HepG2 (cell line): ENCODE measurements at regions not wholly inside any gene's neighbourhood (a gene's known extent, or its start where the extent isn't known, plus 50 kb on each side); places are given as distances from the start of the nearest gene placed in this dataset.

Source experiments
- ATAC-seq: fragments of 200-7000 bp; cut with Tn5 transposase; 3 replicates; pipeline ENCODE4 v1.9.1; 2020; ENCODE audit warnings: mild to moderate bottlenecking, moderate library complexity
- BruUV-seq: library from RNA; stranded (reverse); fragments of 400-500 nt; replicated peaks from 2 replicates; lab custom pipeline; 2021; lab: Mats Ljungman, UMichigan
- CTCF ChIA-PET: fragments of 300-600 bp; formaldehyde crosslinking; extraction: SDS; loops from one replicate; lab custom pipeline; 2021; ENCODE audit warnings: low total read pairs, inconsistent platforms, low intra/inter-chr PET ratio; lab: Yijun Ruan, JAX
- POLR2A ChIA-PET: fragments of 350-600 bp; sonication (Branson Sonifier 250); formaldehyde crosslinking; loops from one replicate; lab custom pipeline; 2020; ENCODE audit warnings: antibody characterized with exemption, inconsistent platforms; lab: Yijun Ruan, JAX
- DNase-seq: peaks from one replicate; pipeline ENCODE4 v3.0.0-alpha.2; 2015; ENCODE audit warnings: low spot score
- FAIRE-seq: peaks from 3 replicates; lab custom pipeline; 2011; peaks lifted over from hg19 to GRCh38; lab: Jason Lieb, UNC
- H2AFZ ChIP-seq: one replicate; pipeline ENCODE4 v1.6.1; 2011; ENCODE audit warnings: low read length, inconsistent platforms
- H3K27ac ChIP-seq: fragments of 300-600 bp; 3 replicates; pipeline ENCODE4 v1.8.0; 2011; ENCODE audit warnings: mixed run types, mild to moderate bottlenecking, mixed read lengths, low read length, inconsistent platforms; ENCODE audit not compliant: insufficient read depth; ENCODE audit errors: extremely low read length
- H3K27me3 ChIP-seq, 2 experiments: fragments of 200-600 bp in 1 of 2; 2 replicates in 1 of 2; 3 replicates in 1 of 2; pipeline versions ENCODE4 v1.6.0 to v1.8.0; 2011; ENCODE audit warnings: low read length in 2 of 2, mild to moderate bottlenecking in 2 of 2, moderate library complexity in 2 of 2, inconsistent platforms in 1 of 2; ENCODE audit not compliant: insufficient read depth in 2 of 2, control insufficient read depth in 1 of 2
- H3K36me3 ChIP-seq, 2 experiments: fragments of 200-600 bp in 1 of 2; replicated peaks in 1 of 2; 2 replicates in 1 of 2; 3 replicates in 1 of 2; pipeline versions ENCODE4 v1.5.1 to v1.8.0; 2011; ENCODE audit warnings: low read length in 2 of 2, inconsistent platforms in 1 of 2; ENCODE audit not compliant: insufficient read depth in 2 of 2, control insufficient read depth in 1 of 2
- H3K4me1 ChIP-seq: 2 replicates; pipeline ENCODE4 v1.5.1; 2012; ENCODE audit warnings: low read length, inconsistent platforms; ENCODE audit not compliant: insufficient read depth
- H3K4me2 ChIP-seq: 2 replicates; pipeline ENCODE4 v1.6.0; 2011; ENCODE audit warnings: low read depth, low read length, inconsistent platforms
- H3K4me3 ChIP-seq, 3 experiments: fragments of 200-600 bp in 1 of 3; sonication (generic), shearing (Covaris generic) in 1 of 3; replicated peaks in 1 of 3; 2 replicates each; pipeline ENCODE4 v1.5.1; 2011 to 2016; ENCODE audit warnings: low read length in 3 of 3, inconsistent platforms in 2 of 3, low read depth in 2 of 3, mild to moderate bottlenecking in 2 of 3, control low read depth in 1 of 3, mixed read lengths in 1 of 3; ENCODE audit not compliant: insufficient read depth in 1 of 3
- H3K79me2 ChIP-seq: one replicate; pipeline ENCODE4 v1.6.1; 2011; ENCODE audit warnings: low read length, inconsistent platforms; ENCODE audit not compliant: insufficient read depth
- H3K9ac ChIP-seq: 2 replicates; pipeline ENCODE4 v1.6.0; 2011; ENCODE audit warnings: mild to moderate bottlenecking, low read depth, low read length, inconsistent platforms; ENCODE audit not compliant: insufficient read depth
- H3K9me3 ChIP-seq: 2 replicates; pipeline ENCODE4 v1.5.1; 2012; ENCODE audit warnings: mild to moderate bottlenecking, low read length
- H4K20me1 ChIP-seq: 2 replicates; pipeline ENCODE4 v1.6.0; 2011; ENCODE audit warnings: inconsistent platforms, mild to moderate bottlenecking, low read length, moderate library complexity; ENCODE audit not compliant: insufficient read depth
- MAFF ChIP-seq: IDR thresholded peaks from 2 replicates; pipeline ENCODE4 v1.6.1; 2011; ENCODE audit warnings: low read depth, low read length, improper control_type of control experiment
- MAFK ChIP-seq, 2 experiments: IDR thresholded peaks in 1 of 2; conservative IDR thresholded peaks in 1 of 2; 2 replicates each; pipeline ENCODE4 v1.6.1; 2011; ENCODE audit warnings: improper control_type of control experiment in 2 of 2, low read length in 2 of 2
- RFX5 ChIP-seq: IDR thresholded peaks from 2 replicates; pipeline ENCODE4 v1.6.1; 2011; ENCODE audit warnings: low read depth, low read length, improper control_type of control experiment
- RXRB ChIP-seq: IDR thresholded peaks from 2 replicates; pipeline ENCODE4 v1.6.1; 2016; ENCODE audit warnings: borderline replicate concordance, missing genetic modification reagents, missing compliant biosample characterization
- ZNF12 ChIP-seq: sonication (generic); formaldehyde crosslinking; IDR thresholded peaks from 2 replicates; pipeline ENCODE4 v1.5.0; 2020; ENCODE audit warnings: missing genetic modification reagents
- ZNF460 ChIP-seq: sonication (generic); formaldehyde crosslinking; IDR thresholded peaks from 2 replicates; pipeline ENCODE4 v1.5.1; 2020; ENCODE audit warnings: missing genetic modification reagents, mild to moderate bottlenecking, borderline replicate concordance
- ZNF501 ChIP-seq: sonication (generic); formaldehyde crosslinking; IDR thresholded peaks from 2 replicates; pipeline ENCODE4 v1.5.1; 2020; ENCODE audit warnings: mild to moderate bottlenecking, moderate library complexity, missing genetic modification reagents
- ZNF674 ChIP-seq: sonication (generic); formaldehyde crosslinking; IDR thresholded peaks from 2 replicates; pipeline ENCODE4 v1.5.0; 2020; ENCODE audit warnings: low read depth, mild to moderate bottlenecking, missing genetic modification reagents
- in situ Hi-C: cut with HindIII; loops from 2 replicates; pipeline ENCODE4 v1.10.0; 2017; ENCODE audit warnings: low pct_unique_long_range_greater_than_20kb; ENCODE audit not compliant: extremely low pct_ligation_motif_present
- intact Hi-C: fragments of 100-400 bp; cut with micrococcal nuclease; formaldehyde crosslinking; loops from one replicate; pipeline ENCODE4 v1.10.0; 2022; ENCODE audit not compliant: unreplicated experiment
- TF ChIP-seq, protein P1 (sequence below): sonication (generic); formaldehyde crosslinking; conservative IDR thresholded peaks from 2 replicates; pipeline ENCODE4 v1.4.0; 2020; ENCODE audit warnings: missing genetic modification reagents
- TF ChIP-seq, protein P2 (sequence below): sonication (generic); formaldehyde crosslinking; IDR thresholded peaks from 2 replicates; pipeline ENCODE4 v1.9.0; 2022; ENCODE audit warnings: missing genetic modification reagents, mild to moderate bottlenecking, borderline replicate concordance
- TF ChIP-seq, protein P3 (sequence below): sonication (generic); formaldehyde crosslinking; IDR thresholded peaks from 2 replicates; pipeline ENCODE4 v1.5.1; 2020; ENCODE audit warnings: missing genetic modification reagents, mild to moderate bottlenecking, borderline replicate concordance
- TF ChIP-seq, protein P4 (sequence below): IDR thresholded peaks from 2 replicates; pipeline ENCODE4 v1.6.1; 2012; ENCODE audit warnings: low read depth, low read length, improper control_type of control experiment

DNA sequence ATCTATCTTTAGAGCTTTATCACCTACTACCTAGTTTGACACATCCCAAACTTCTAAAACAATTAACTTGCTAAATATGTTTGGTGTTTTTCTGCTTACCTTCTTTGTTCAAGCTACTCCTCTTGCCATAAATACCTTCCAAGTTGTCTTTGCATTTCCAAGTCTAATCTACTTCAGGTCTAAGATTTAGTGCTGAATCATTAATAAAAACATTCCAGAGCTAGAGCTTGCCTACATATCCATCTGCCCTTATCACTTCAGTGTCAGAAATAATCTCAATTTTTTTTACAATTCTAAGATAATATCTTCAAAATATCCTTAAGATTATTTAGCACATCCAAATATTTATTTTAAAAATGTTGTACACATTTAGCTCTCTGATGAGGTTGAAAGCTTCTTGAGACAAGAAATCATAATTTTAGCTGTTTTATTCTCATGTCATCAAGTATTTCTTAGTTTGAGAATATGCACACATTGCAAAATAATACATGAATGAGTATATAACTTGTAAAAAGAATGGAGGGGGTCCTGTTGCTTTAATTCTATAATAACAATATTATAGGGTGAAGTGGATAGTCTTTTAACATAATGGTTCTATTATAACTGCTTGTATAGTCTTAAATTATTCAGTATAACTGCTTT is 466.3 kb downstream of the SEMA3D start:
- H3K27me3 ChIP-seq, result no peaks in the 10 kb centered on the region
- POLR2A ChIA-PET, result no interaction called here
- no peak overlapping the region for H2AFZ ChIP-seq
- ATAC-seq (no peak), DNase-seq (no peak), FAIRE-seq (no peak)
- H3K4me1 ChIP-seq, result no peaks in the 10 kb centered on the region
- no peak overlapping the region for H3K4me2 ChIP-seq
- no peaks in the 10 kb centered on the region for H3K79me2 ChIP-seq
- intact Hi-C loops, result no loop called here
- in situ Hi-C loops, result no loop called here
- no TSS peak for BruUV-seq
- no peaks in the 10 kb centered on the region for H3K9me3 ChIP-seq
- no peak for TF ChIP-seq ZNF501 (CRISPR knock-in tag)
- no peak for TF ChIP-seq ZNF460 (CRISPR knock-in tag)
- TF ChIP-seq, protein P1, sequence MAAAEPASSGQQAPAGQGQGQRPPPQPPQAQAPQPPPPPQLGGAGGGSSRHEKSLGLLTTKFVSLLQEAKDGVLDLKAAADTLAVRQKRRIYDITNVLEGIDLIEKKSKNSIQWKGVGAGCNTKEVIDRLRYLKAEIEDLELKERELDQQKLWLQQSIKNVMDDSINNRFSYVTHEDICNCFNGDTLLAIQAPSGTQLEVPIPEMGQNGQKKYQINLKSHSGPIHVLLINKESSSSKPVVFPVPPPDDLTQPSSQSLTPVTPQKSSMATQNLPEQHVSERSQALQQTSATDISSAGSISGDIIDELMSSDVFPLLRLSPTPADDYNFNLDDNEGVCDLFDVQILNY (CRISPR knock-in tag), result no peak
- TF ChIP-seq, protein P2, sequence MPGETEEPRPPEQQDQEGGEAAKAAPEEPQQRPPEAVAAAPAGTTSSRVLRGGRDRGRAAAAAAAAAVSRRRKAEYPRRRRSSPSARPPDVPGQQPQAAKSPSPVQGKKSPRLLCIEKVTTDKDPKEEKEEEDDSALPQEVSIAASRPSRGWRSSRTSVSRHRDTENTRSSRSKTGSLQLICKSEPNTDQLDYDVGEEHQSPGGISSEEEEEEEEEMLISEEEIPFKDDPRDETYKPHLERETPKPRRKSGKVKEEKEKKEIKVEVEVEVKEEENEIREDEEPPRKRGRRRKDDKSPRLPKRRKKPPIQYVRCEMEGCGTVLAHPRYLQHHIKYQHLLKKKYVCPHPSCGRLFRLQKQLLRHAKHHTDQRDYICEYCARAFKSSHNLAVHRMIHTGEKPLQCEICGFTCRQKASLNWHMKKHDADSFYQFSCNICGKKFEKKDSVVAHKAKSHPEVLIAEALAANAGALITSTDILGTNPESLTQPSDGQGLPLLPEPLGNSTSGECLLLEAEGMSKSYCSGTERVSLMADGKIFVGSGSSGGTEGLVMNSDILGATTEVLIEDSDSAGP (CRISPR knock-in tag), result no peak
- no peak for TF ChIP-seq ZNF674 (CRISPR knock-in tag)
- TF ChIP-seq, protein P3, sequence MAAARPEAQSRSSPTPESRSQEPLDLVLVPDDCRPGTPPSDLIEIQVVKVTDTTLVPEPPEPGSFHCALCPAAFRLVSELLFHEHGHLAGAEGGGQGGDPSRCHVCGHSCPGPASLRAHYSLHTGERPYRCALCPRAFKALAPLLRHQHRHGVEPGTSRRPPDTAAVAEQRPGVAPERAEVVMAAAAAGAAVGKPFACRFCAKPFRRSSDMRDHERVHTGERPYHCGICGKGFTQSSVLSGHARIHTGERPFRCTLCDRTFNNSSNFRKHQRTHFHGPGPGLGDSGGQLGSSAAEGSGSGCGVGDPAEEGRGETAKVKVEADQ (CRISPR knock-in tag), result no peak
- TF ChIP-seq, protein P4, sequence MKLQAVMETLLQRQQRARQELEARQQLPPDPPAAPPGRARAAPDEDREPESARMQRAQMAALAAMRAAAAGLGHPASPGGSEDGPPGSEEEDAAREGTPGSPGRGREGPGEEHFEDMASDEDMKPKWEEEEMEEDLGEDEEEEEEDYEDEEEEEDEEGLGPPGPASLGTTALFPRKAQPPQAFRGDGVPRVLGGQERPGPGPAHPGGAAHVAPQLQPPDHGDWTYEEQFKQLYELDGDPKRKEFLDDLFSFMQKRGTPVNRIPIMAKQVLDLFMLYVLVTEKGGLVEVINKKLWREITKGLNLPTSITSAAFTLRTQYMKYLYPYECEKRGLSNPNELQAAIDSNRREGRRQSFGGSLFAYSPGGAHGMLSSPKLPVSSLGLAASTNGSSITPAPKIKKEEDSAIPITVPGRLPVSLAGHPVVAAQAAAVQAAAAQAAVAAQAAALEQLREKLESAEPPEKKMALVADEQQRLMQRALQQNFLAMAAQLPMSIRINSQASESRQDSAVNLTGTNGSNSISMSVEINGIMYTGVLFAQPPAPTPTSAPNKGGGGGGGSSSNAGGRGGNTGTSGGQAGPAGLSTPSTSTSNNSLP, result no peak
- TF ChIP-seq RFX5, result no peak
- no peak for TF ChIP-seq ZNF12 (CRISPR knock-in tag)
- peak; percentile 53; the same call in 1 of the 2 replicates for TF ChIP-seq MAFF
- TF ChIP-seq RXRB (CRISPR knock-in tag), result no peak
- peak; percentile 49 to 66; a peak in 3 of 4 replicates for TF ChIP-seq MAFK (conservative IDR thresholded peaks at IDR 0.05 in 1 of 2, IDR thresholded peaks at IDR 0.05 in 1 of 2; ENCODE audit: low read length in 2 of 2)
- H3K9ac ChIP-seq, result no peak overlapping the region
- H3K4me3 ChIP-seq, result no peak overlapping the region
- H4K20me1 ChIP-seq, result no peaks in the 10 kb centered on the region
- H3K36me3 ChIP-seq, result no peaks in the 10 kb centered on the region
- no peak overlapping the region for H3K27ac ChIP-seq
- CTCF ChIA-PET, result no interaction called here
